ENCODE measurements at regions not wholly inside any gene's neighbourhood (a gene's known extent, or its start where the extent isn't known, plus 50 kb on each side); places are given as distances from the start of the nearest gene placed in this dataset.

GRCh38 chr5:56330167-56330566, 97.0 kb upstream of the ANKRD55 start:
- no peaks in the 10 kb centered on the region for H3K9me2 ChIP-seq (ENCODE audit: insufficient read depth, low read length)
- peak; percentile 96 for TF ChIP-seq POLR2AphosphoS5 (IDR thresholded peaks at IDR 0.05)
- peak; percentile 8 for TF ChIP-seq RAD21 (conservative IDR thresholded peaks at IDR 0.05)
- TF ChIP-seq, protein P1, sequence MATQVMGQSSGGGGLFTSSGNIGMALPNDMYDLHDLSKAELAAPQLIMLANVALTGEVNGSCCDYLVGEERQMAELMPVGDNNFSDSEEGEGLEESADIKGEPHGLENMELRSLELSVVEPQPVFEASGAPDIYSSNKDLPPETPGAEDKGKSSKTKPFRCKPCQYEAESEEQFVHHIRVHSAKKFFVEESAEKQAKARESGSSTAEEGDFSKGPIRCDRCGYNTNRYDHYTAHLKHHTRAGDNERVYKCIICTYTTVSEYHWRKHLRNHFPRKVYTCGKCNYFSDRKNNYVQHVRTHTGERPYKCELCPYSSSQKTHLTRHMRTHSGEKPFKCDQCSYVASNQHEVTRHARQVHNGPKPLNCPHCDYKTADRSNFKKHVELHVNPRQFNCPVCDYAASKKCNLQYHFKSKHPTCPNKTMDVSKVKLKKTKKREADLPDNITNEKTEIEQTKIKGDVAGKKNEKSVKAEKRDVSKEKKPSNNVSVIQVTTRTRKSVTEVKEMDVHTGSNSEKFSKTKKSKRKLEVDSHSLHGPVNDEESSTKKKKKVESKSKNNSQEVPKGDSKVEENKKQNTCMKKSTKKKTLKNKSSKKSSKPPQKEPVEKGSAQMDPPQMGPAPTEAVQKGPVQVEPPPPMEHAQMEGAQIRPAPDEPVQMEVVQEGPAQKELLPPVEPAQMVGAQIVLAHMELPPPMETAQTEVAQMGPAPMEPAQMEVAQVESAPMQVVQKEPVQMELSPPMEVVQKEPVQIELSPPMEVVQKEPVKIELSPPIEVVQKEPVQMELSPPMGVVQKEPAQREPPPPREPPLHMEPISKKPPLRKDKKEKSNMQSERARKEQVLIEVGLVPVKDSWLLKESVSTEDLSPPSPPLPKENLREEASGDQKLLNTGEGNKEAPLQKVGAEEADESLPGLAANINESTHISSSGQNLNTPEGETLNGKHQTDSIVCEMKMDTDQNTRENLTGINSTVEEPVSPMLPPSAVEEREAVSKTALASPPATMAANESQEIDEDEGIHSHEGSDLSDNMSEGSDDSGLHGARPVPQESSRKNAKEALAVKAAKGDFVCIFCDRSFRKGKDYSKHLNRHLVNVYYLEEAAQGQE (IDR thresholded peaks at IDR 0.05; ENCODE audit: borderline replicate concordance) = peak; percentile 100
- peak; percentile 99 for TF ChIP-seq EP300 (conservative IDR thresholded peaks at IDR 0.05; ENCODE audit: poor library complexity, severe bottlenecking)
- TF ChIP-seq SMC3 (conservative IDR thresholded peaks at IDR 0.05; ENCODE audit: poor library complexity) = no peak

GRCh38 chr5:56329652-56330051, 96.5 kb upstream of the ANKRD55 start:
- Histone ChIP-seq H3K9me2 (ENCODE audit: insufficient read depth, low read length) (no peaks in the 10 kb centered on the region), H3K4me2 (ENCODE audit: low read length) (peak overlapping the region; percentile 36), H2AFZ (ENCODE audit: low read depth, low read length) (no peak overlapping the region), H3K27ac (ENCODE audit: low read length) (peak overlapping the region; percentile 95), H3K9ac (ENCODE audit: low read length) (peak overlapping the region; percentile 61), H3K4me3 (ENCODE audit: low read length) (peak overlapping the region; percentile 34), H3K36me3 (ENCODE audit: insufficient read depth, low read length) (no peaks in the 10 kb centered on the region), H4K20me1 (ENCODE audit: insufficient read depth) (no peaks in the 10 kb centered on the region), H3K9me3 (ENCODE audit: low read length) (no peaks in the 10 kb centered on the region), H3F3A (ENCODE audit: insufficient read depth, low read length, poor library complexity, severe bottlenecking) (peaks cover 10% of the 10 kb centered on the region), H3K27me3 (ENCODE audit: insufficient read depth, low read depth, low read length) (no peaks in the 10 kb centered on the region), H3K79me2 (replicated peaks; ENCODE audit: insufficient read depth, low read length) (no peaks in the 10 kb centered on the region)
- TF ChIP-seq CTCF (IDR thresholded peaks at IDR 0.05; ENCODE audit: poor library complexity, severe bottlenecking) = no peak
- no peak for TF ChIP-seq MXI1 (conservative IDR thresholded peaks at IDR 0.05; ENCODE audit: poor library complexity, severe bottlenecking)
- no peak for TF ChIP-seq RAD21 (conservative IDR thresholded peaks at IDR 0.05)
- no peak for TF ChIP-seq SMC3 (conservative IDR thresholded peaks at IDR 0.05; ENCODE audit: poor library complexity)
- no peak for TF ChIP-seq EZH2 (IDR thresholded peaks at IDR 0.05; ENCODE audit: borderline replicate concordance, insufficient read depth, low read length, poor library complexity, severe bottlenecking)
- TF ChIP-seq TAF1 (IDR thresholded peaks at IDR 0.05; ENCODE audit: low read depth) = no peak
- no peak for TF ChIP-seq EP300 (conservative IDR thresholded peaks at IDR 0.05; ENCODE audit: poor library complexity, severe bottlenecking)
- TF ChIP-seq, protein P1 (IDR thresholded peaks at IDR 0.05; ENCODE audit: borderline replicate concordance) = no peak
- TF ChIP-seq POLR2AphosphoS5 (IDR thresholded peaks at IDR 0.05) = no peak

More at GRCh38 chr5:56330167-56330566, 97.0 kb upstream of the ANKRD55 start:
- no peaks in the 10 kb centered on the region for H3K9me3 ChIP-seq (ENCODE audit: low read length)
- peak overlapping the region; percentile 61 for H3K9ac ChIP-seq (ENCODE audit: low read length)
- peaks cover 10% of the 10 kb centered on the region for H3F3A ChIP-seq (ENCODE audit: insufficient read depth, low read length, poor library complexity, severe bottlenecking)
- peak overlapping the region; percentile 36 for H3K4me2 ChIP-seq (ENCODE audit: low read length)
- no peaks in the 10 kb centered on the region for H4K20me1 ChIP-seq (ENCODE audit: insufficient read depth)
- H3K27ac ChIP-seq (ENCODE audit: low read length) = peak overlapping the region; percentile 95
- no peaks in the 10 kb centered on the region for H3K27me3 ChIP-seq (ENCODE audit: insufficient read depth, low read depth, low read length)
- H2AFZ ChIP-seq (ENCODE audit: low read depth, low read length) = no peak overlapping the region
- no peaks in the 10 kb centered on the region for H3K79me2 ChIP-seq (replicated peaks; ENCODE audit: insufficient read depth, low read length)
- no peaks in the 10 kb centered on the region for H3K36me3 ChIP-seq (ENCODE audit: insufficient read depth, low read length)
- H3K4me3 ChIP-seq (ENCODE audit: low read length) = peak overlapping the region; percentile 46
